MM.1S (cell line): ENCODE measurements at regions not wholly inside any gene's neighbourhood (a gene's known extent, or its start where the extent isn't known, plus 50 kb on each side); places are given as distances from the start of the nearest gene placed in this dataset.

Experiments used
- EZH2 ChIP-seq: fragments of 300-600 bp; sonication (generic); optimal IDR thresholded peaks from 2 replicates; pipeline ENCODE3; 2017; ENCODE audit warnings: low read depth, mild to moderate bottlenecking, antibody characterized with exemption, low read length, mixed read lengths
- EZH2phosphoT487 ChIP-seq: fragments of 300-600 bp; sonication (generic); IDR thresholded peaks from 2 replicates; pipeline ENCODE4 v1.6.1; 2018; ENCODE audit warnings: antibody characterized with exemption, low read length
- TF ChIP-seq, protein P1 (sequence below): fragments of 300-600 bp; sonication (generic); IDR thresholded peaks from 2 replicates; pipeline ENCODE4 v1.5.1; 2016; ENCODE audit warnings: antibody characterized with exemption, low read length, mixed read lengths

DNA sequence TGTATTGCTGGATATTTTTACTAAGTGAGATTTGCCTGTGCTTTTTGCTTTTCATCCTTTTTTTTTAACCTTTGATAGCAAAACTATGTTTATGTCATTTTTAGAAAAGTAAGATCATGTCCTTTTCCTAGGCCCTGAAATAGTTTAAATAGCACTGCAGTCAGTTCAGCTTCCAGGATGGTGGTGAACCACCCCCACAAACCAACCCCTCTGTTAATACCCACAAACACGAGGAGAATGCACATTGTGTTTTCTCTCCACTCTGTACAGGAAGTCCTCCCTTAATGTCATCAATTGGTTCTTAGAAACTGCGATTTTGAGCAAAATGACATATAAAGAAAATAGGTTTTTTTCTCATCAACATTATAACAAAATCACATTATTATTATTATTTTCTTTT is 117.7 kb upstream of the DSCAM start:
- TF ChIP-seq, protein P1, sequence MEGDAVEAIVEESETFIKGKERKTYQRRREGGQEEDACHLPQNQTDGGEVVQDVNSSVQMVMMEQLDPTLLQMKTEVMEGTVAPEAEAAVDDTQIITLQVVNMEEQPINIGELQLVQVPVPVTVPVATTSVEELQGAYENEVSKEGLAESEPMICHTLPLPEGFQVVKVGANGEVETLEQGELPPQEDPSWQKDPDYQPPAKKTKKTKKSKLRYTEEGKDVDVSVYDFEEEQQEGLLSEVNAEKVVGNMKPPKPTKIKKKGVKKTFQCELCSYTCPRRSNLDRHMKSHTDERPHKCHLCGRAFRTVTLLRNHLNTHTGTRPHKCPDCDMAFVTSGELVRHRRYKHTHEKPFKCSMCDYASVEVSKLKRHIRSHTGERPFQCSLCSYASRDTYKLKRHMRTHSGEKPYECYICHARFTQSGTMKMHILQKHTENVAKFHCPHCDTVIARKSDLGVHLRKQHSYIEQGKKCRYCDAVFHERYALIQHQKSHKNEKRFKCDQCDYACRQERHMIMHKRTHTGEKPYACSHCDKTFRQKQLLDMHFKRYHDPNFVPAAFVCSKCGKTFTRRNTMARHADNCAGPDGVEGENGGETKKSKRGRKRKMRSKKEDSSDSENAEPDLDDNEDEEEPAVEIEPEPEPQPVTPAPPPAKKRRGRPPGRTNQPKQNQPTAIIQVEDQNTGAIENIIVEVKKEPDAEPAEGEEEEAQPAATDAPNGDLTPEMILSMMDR: no peak
- no peak for TF ChIP-seq EZH2
- TF ChIP-seq EZH2phosphoT487: no peak
